MM.1S (cell line): ENCODE measurements at regions not wholly inside any gene's neighbourhood (a gene's known extent, or its start where the extent isn't known, plus 50 kb on each side); places are given as distances from the start of the nearest gene placed in this dataset.

Experiments
- DNase-seq: peaks from one replicate; pipeline ENCODE4 v3.0.0-alpha.2; 2015
- H2AFZ ChIP-seq: fragments of 300-600 bp; sonication (generic); 2 replicates; pipeline ENCODE4 v1.6.0; 2016; ENCODE audit warnings: antibody characterized with exemption, low read length
- H3F3A ChIP-seq: fragments of 300-600 bp; sonication (generic); 2 replicates; pipeline ENCODE4 v1.6.1; 2016; ENCODE audit warnings: mild to moderate bottlenecking, antibody characterized with exemption, low read length, moderate library complexity, mixed read lengths; ENCODE audit not compliant: insufficient read depth
- H3K27ac ChIP-seq: fragments of 300-600 bp; sonication (generic); 2 replicates; pipeline ENCODE4 v1.5.1; 2016; ENCODE audit warnings: mild to moderate bottlenecking, low read length
- H3K27me3 ChIP-seq: fragments of 300-600 bp; sonication (generic); replicated peaks from 2 replicates; pipeline ENCODE4 v1.6.0; 2016; ENCODE audit warnings: low read length; ENCODE audit not compliant: insufficient read depth
- H3K36me3 ChIP-seq: fragments of 300-600 bp; sonication (generic); replicated peaks from 2 replicates; pipeline ENCODE4 v1.6.1; 2016; ENCODE audit warnings: mild to moderate bottlenecking, low read length, mixed read lengths; ENCODE audit not compliant: insufficient read depth
- H3K4me1 ChIP-seq: fragments of 300-600 bp; sonication (generic); 2 replicates; pipeline ENCODE4 v1.6.1; 2016; ENCODE audit warnings: low read length, mixed read lengths
- H3K4me2 ChIP-seq: fragments of 300-600 bp; sonication (generic); 2 replicates; pipeline ENCODE4 v1.6.0; 2016; ENCODE audit warnings: low read depth, low read length
- H3K4me3 ChIP-seq: fragments of 300-600 bp; sonication (generic); 2 replicates; pipeline ENCODE4 v1.5.1; 2016; ENCODE audit warnings: low read length, mixed read lengths
- H3K79me2 ChIP-seq: fragments of 300-600 bp; sonication (generic); 2 replicates; pipeline ENCODE4 v1.6.1; 2016; ENCODE audit warnings: mixed run types, low read length, mixed read lengths
- H3K9ac ChIP-seq: fragments of 300-600 bp; sonication (generic); 2 replicates; pipeline ENCODE4 v1.6.1; 2016; ENCODE audit warnings: low read length, mixed read lengths
- H3K9me2 ChIP-seq: fragments of 300-600 bp; sonication (generic); replicated peaks from 2 replicates; pipeline ENCODE4 v1.6.1; 2016; ENCODE audit warnings: mild to moderate bottlenecking, low read length, mixed read lengths; ENCODE audit not compliant: insufficient read depth
- H3K9me3 ChIP-seq: fragments of 300-600 bp; sonication (generic); replicated peaks from 2 replicates; pipeline ENCODE4 v1.6.1; 2016; ENCODE audit warnings: mild to moderate bottlenecking, low read length, mixed read lengths; ENCODE audit not compliant: insufficient read depth
- H4K20me1 ChIP-seq: fragments of 300-600 bp; sonication (generic); 2 replicates; pipeline ENCODE4 v1.6.1; 2016; ENCODE audit warnings: mild to moderate bottlenecking, low read length, moderate library complexity, mixed read lengths; ENCODE audit not compliant: insufficient read depth
- CTCF ChIP-seq: fragments of 300-600 bp; sonication (generic); IDR thresholded peaks from 2 replicates; pipeline ENCODE4 v1.5.1; 2016; ENCODE audit warnings: antibody characterized with exemption, low read length, mixed read lengths
- EZH2 ChIP-seq: fragments of 300-600 bp; sonication (generic); optimal IDR thresholded peaks from 2 replicates; pipeline ENCODE3; 2017; ENCODE audit warnings: low read depth, mild to moderate bottlenecking, antibody characterized with exemption, low read length, mixed read lengths
- EZH2phosphoT487 ChIP-seq: fragments of 300-600 bp; sonication (generic); IDR thresholded peaks from 2 replicates; pipeline ENCODE4 v1.6.1; 2018; ENCODE audit warnings: antibody characterized with exemption, low read length

- H3K9ac ChIP-seq, result no peak overlapping the region
- no peaks in the 10 kb centered on the region for H3K9me2 ChIP-seq
- H2AFZ ChIP-seq, result no peak overlapping the region
- H3K36me3 ChIP-seq, result no peaks in the 10 kb centered on the region
- H3K4me3 ChIP-seq, result no peak overlapping the region
- DNase-seq, result no peak
- no peak overlapping the region for H3K27ac ChIP-seq
- no peaks in the 10 kb centered on the region for H3K27me3 ChIP-seq
- no peaks in the 10 kb centered on the region for H3K9me3 ChIP-seq
- H4K20me1 ChIP-seq, result no peaks in the 10 kb centered on the region
- no peak for TF ChIP-seq EZH2
- no peak for TF ChIP-seq CTCF
- TF ChIP-seq EZH2phosphoT487, result no peak
- H3K4me2 ChIP-seq, result no peak overlapping the region
- H3F3A ChIP-seq, result no peaks in the 10 kb centered on the region
- H3K79me2 ChIP-seq, result no peaks in the 10 kb centered on the region
- H3K4me1 ChIP-seq, result no peaks in the 10 kb centered on the region
Observed at GRCh38 chr15:36053746-36054145, 507.8 kb upstream of the DPH6 start.

- no peaks in the 10 kb centered on the region for H3K9me3 ChIP-seq
- no peaks in the 10 kb centered on the region for H3F3A ChIP-seq
- H4K20me1 ChIP-seq, result no peaks in the 10 kb centered on the region
- TF ChIP-seq EZH2phosphoT487 (no peak), EZH2 (no peak), CTCF (no peak)
- no peaks in the 10 kb centered on the region for H3K79me2 ChIP-seq
- no peak overlapping the region for H3K9ac ChIP-seq
- no peak overlapping the region for H3K4me2 ChIP-seq
- no peaks in the 10 kb centered on the region for H3K9me2 ChIP-seq
- no peaks in the 10 kb centered on the region for H3K36me3 ChIP-seq
- DNase-seq, result no peak
- no peaks in the 10 kb centered on the region for H3K4me1 ChIP-seq
- H2AFZ ChIP-seq, result no peak overlapping the region
- no peaks in the 10 kb centered on the region for H3K27me3 ChIP-seq
- no peak overlapping the region for H3K27ac ChIP-seq
- H3K4me3 ChIP-seq, result no peak overlapping the region
Observed at GRCh38 chr15:36059596-36059995, 513.6 kb upstream of the DPH6 start.

GRCh38 chr15:36062357-36062756, 516.4 kb upstream of the DPH6 start:
- no peaks in the 10 kb centered on the region for H3K9me3 ChIP-seq
- no peak for DNase-seq

More at GRCh38 chr15:36062357-36062756, 516.4 kb upstream of the DPH6 start:
- no peaks in the 10 kb centered on the region for H3K36me3 ChIP-seq
- H3K4me1 ChIP-seq, result no peaks in the 10 kb centered on the region
- TF ChIP-seq EZH2phosphoT487 (no peak), EZH2 (no peak), CTCF (no peak)
- no peaks in the 10 kb centered on the region for H3K9me2 ChIP-seq
- no peak overlapping the region for H2AFZ ChIP-seq
- H3K27ac ChIP-seq, result no peak overlapping the region
- H3K27me3 ChIP-seq, result no peaks in the 10 kb centered on the region
- H4K20me1 ChIP-seq, result no peaks in the 10 kb centered on the region
- H3K4me3 ChIP-seq, result no peak overlapping the region
- H3F3A ChIP-seq, result no peaks in the 10 kb centered on the region
- H3K9ac ChIP-seq, result no peak overlapping the region
- H3K4me2 ChIP-seq, result no peak overlapping the region
- H3K79me2 ChIP-seq, result no peaks in the 10 kb centered on the region
